ENCODE measurements at regions not wholly inside any gene's neighbourhood (a gene's known extent, or its start where the extent isn't known, plus 50 kb on each side); places are given as distances from the start of the nearest gene placed in this dataset.

- Mint-ChIP-seq H3K27ac (no peak overlapping the region), H3K4me1 (peaks cover 5 to 12% of the 10 kb centered on the region in 2 experiments), H3K4me3 (no peak overlapping the region), H3K36me3 (ENCODE audit: insufficient read depth in 1 of 3, low read depth in 3 of 3) (no peaks in the 10 kb centered on the region), H3K27me3 (ENCODE audit: low read depth) (peaks cover 6% of the 10 kb centered on the region; the same call in 1 of the 2 replicates), H3K9me3 (no peaks in the 10 kb centered on the region; a peak in 1 of 5 replicates)
- Histone ChIP-seq H4K20me1 (ENCODE audit: control insufficient read depth, insufficient read depth, insufficient read length) (no peaks in the 10 kb centered on the region), H2BK15ac (ENCODE audit: low read depth, low read length) (no peak overlapping the region), H3T11ph (ENCODE audit: low read length) (no peak overlapping the region), H3K4me1 (ENCODE audit: insufficient read depth, low read length) (no peaks in the 10 kb centered on the region), H2BK5ac (ENCODE audit: insufficient read length, low read length) (no peak overlapping the region), H3K23ac (ENCODE audit: insufficient read length, low read depth, low read length) (no peak overlapping the region), H2BK12ac (ENCODE audit: insufficient read length, low read depth, low read length) (no peak overlapping the region), H2BK20ac (ENCODE audit: low read depth, low read length, poor library complexity, severe bottlenecking) (no peak overlapping the region), H4K5ac (ENCODE audit: insufficient read length, low read depth, low read length) (no peak overlapping the region), H3K9ac (ENCODE audit: extremely low read depth, insufficient read length, low read length) (no peak overlapping the region), H3K23me2 (ENCODE audit: insufficient read length, low read depth, low read length, poor library complexity, severe bottlenecking) (no peaks in the 10 kb centered on the region), H3K27me3 (ENCODE audit: insufficient read depth, low read length) (no peaks in the 10 kb centered on the region), H3K4me2 (ENCODE audit: insufficient read depth, insufficient read length, low read length) (no peak overlapping the region), H4K91ac (ENCODE audit: insufficient read length, low read depth, low read length) (no peak overlapping the region), H3K4ac (ENCODE audit: low read depth, low read length) (no peak overlapping the region), H3K79me1 (ENCODE audit: insufficient read depth, low read depth, low read length, poor library complexity, severe bottlenecking) (no peaks in the 10 kb centered on the region), H3K18ac (ENCODE audit: insufficient read length, low read depth, low read length) (no peak overlapping the region), H3K56ac (ENCODE audit: insufficient read length, low read depth, low read length) (no peak overlapping the region), H4K8ac (replicated peaks; ENCODE audit: insufficient read length, low read depth, low read length) (no peak overlapping the region), H2AFZ (ENCODE audit: low read length) (no peak overlapping the region), H2BK120ac (ENCODE audit: low read depth, low read length, poor library complexity, severe bottlenecking) (no peak overlapping the region), H3K14ac (ENCODE audit: insufficient read depth, low read length) (no peak overlapping the region), H3K9me3 (ENCODE audit: control insufficient read depth, low read depth, low read length) (no peaks in the 10 kb centered on the region), H3K79me2 (ENCODE audit: insufficient read depth, low read length) (no peaks in the 10 kb centered on the region), H3K27ac (ENCODE audit: insufficient read length, low read depth, low read length) (no peak overlapping the region), H2AK5ac (ENCODE audit: insufficient read length, low read length) (no peak overlapping the region)
- no peak for DNase-seq
- no peak for TF ChIP-seq CTCF (conservative IDR thresholded peaks at IDR 0.05)
- no CpG with 5 or more reads among the region's 2 CpGs for WGBS (ENCODE audit: extremely low coverage, insufficient read length, low lambda C conversion rate)
Measured at GRCh38 chr10:2873769-2874168, 193.6 kb upstream of the PFKP start.
